ENCODE measurements at regions not wholly inside any gene's neighbourhood (a gene's known extent, or its start where the extent isn't known, plus 50 kb on each side); places are given as distances from the start of the nearest gene placed in this dataset.

- Histone ChIP-seq H3K9me3 (ENCODE audit: control insufficient read depth, insufficient read depth, low read depth, low read length) (no peaks in the 10 kb centered on the region), H3K4me3 (ENCODE audit: low read depth, low read length) (no peak overlapping the region), H3K27ac (ENCODE audit: extremely low read depth, low read depth, low read length) (no peak overlapping the region), H3K36me3 (ENCODE audit: control insufficient read depth in 2 of 2, insufficient read depth in 1 of 2, low read length in 2 of 2) (no peaks in the 10 kb centered on the region), H3K4me1 (ENCODE audit: control insufficient read depth, insufficient read depth, low read length) (no peaks in the 10 kb centered on the region)
- POLR2A ChIA-PET = no interaction called here
- CTCF ChIA-PET = interaction anchor here (0.8 kb wide), 1 partner anchor 10 kb away, joined by 3 read pairs; no protein-coding TSS in a partner anchor
- TF ChIP-seq ZNF530 (tag by site-specific recombination; IDR thresholded peaks at IDR 0.05; ENCODE audit: low read depth) (no peak), ZNF658 (tag by site-specific recombination; IDR thresholded peaks at IDR 0.05) (no peak), HOXD13 (CRISPR knock-in tag; IDR thresholded peaks at IDR 0.05; ENCODE audit: borderline replicate concordance) (no peak), ZNF416 (tag by site-specific recombination; IDR thresholded peaks at IDR 0.05) (no peak), ZNF571 (tag by site-specific recombination; IDR thresholded peaks at IDR 0.05) (no peak), ZSCAN18 (tag by site-specific recombination; IDR thresholded peaks at IDR 0.05) (no peak), ZNF37A (tag by site-specific recombination; IDR thresholded peaks at IDR 0.05) (no peak)
Measured at GRCh38 chr3:61334783-61335182, 83.5 kb upstream of the FHIT start.

- ChIA-PET POLR2A (no interaction called here), CTCF (no interaction called here)
- H3K36me3 ChIP-seq (ENCODE audit: control insufficient read depth in 2 of 2, insufficient read depth in 1 of 2, low read length in 2 of 2) = no peaks in the 10 kb centered on the region
- no peak overlapping the region for H3K4me3 ChIP-seq (ENCODE audit: low read depth, low read length)
- H3K4me1 ChIP-seq (ENCODE audit: control insufficient read depth, insufficient read depth, low read length) = no peaks in the 10 kb centered on the region
- H3K9me3 ChIP-seq (ENCODE audit: control insufficient read depth, insufficient read depth, low read depth, low read length) = no peaks in the 10 kb centered on the region
- no peak overlapping the region for H3K27ac ChIP-seq (ENCODE audit: extremely low read depth, low read depth, low read length)
- no peak for TF ChIP-seq PATZ1 (tag by site-specific recombination; IDR thresholded peaks at IDR 0.05)
- no peak for TF ChIP-seq ZNF169 (tag by site-specific recombination; IDR thresholded peaks at IDR 0.05)
- no peak for TF ChIP-seq ZNF610 (tag by site-specific recombination; IDR thresholded peaks at IDR 0.05; ENCODE audit: borderline replicate concordance)
- no peak for TF ChIP-seq BCL11B (tag by site-specific recombination; IDR thresholded peaks at IDR 0.05; ENCODE audit: low read depth)
- TF ChIP-seq KLF8 (tag by site-specific recombination; IDR thresholded peaks at IDR 0.05) = no peak
- TF ChIP-seq ZNF558 (tag by site-specific recombination; IDR thresholded peaks at IDR 0.05) = no peak
- no peak for TF ChIP-seq GFI1B (tag by site-specific recombination; IDR thresholded peaks at IDR 0.05)
- TF ChIP-seq REPIN1 (tag by site-specific recombination; IDR thresholded peaks at IDR 0.05; ENCODE audit: low read depth) = no peak
- no peak for TF ChIP-seq SP2 (tag by site-specific recombination; IDR thresholded peaks at IDR 0.05)
- TF ChIP-seq ZNF510 (tag by site-specific recombination; IDR thresholded peaks at IDR 0.05; ENCODE audit: insufficient replicate concordance) = no peak
- TF ChIP-seq ZNF639 (tag by site-specific recombination; IDR thresholded peaks at IDR 0.05) = no peak
- no peak for TF ChIP-seq ZNF10 (tag by site-specific recombination; IDR thresholded peaks at IDR 0.05)
- no peak for TF ChIP-seq ZNF596 (tag by site-specific recombination; IDR thresholded peaks at IDR 0.05)
- TF ChIP-seq YY1 (tag by site-specific recombination; IDR thresholded peaks at IDR 0.05) = no peak
Measured at GRCh38 chr3:61340931-61341461, 89.7 kb upstream of the FHIT start.

Data from HEK293 (cell line).